ENCODE measurements at regions not wholly inside any gene's neighbourhood (a gene's known extent, or its start where the extent isn't known, plus 50 kb on each side); places are given as distances from the start of the nearest gene placed in this dataset.

GRCh38 chr7:91352091-91352490 lies 87.9 kb downstream of the FZD1 start:
- TF ChIP-seq POLR2A (IDR thresholded peaks at IDR 0.05; ENCODE audit: low read length) (no peak), GATA1 (IDR thresholded peaks at IDR 0.05; ENCODE audit: low read depth, low read length) (no peak)
